Ureter (tissue), 1 donor: ENCODE measurements at regions not wholly inside any gene's neighbourhood (a gene's known extent, or its start where the extent isn't known, plus 50 kb on each side); places are given as distances from the start of the nearest gene placed in this dataset.

ENCODE experiments used
- DNase-seq: peaks from one replicate; pipeline ENCODE4 v3.0.0-alpha.2; 2020; ENCODE audit warnings: low spot score
- donor health status: DM: yes; HTN: yes; CAD: no.

DNA sequence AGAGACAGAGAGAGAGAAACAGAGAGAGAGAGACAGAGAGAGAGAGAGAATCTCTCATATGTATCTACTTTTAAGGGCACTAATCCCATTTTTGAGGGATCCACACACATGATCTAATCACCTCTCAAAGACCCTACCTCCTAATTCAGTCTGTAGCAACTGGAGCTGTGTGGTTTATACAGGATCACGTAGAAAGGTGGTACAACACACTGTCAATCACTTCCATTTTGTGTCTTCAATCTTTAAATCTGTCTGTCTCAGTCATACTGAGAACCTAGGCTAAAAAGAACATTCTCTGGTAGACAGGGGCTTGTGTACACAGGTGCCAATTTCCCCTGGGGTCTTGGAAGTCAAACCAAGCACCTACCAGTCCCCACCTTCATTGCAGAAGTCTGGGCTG is 229.9 kb downstream of the TGFB2 start:
- DNase-seq: no peak

DNA sequence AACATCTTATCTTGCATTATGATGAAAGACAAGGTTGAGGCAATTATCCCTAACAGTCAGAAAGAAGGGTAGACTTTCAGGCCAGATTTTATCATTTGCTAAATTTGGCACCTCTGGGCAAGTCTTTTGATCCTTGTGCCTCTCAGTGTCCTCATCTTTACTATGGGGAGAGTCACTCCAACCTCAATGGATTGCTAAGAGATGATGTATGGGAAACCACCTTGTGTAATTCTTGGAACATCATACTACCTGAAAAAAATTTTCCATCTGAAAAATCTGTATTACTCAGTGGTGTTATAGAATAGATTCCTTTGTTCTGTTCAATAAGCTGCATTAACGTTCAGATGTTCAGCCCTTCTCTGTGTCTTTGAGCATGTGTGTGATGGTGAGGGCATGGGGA is 230.7 kb downstream of the TGFB2 start:
- DNase-seq: no peak

DNA sequence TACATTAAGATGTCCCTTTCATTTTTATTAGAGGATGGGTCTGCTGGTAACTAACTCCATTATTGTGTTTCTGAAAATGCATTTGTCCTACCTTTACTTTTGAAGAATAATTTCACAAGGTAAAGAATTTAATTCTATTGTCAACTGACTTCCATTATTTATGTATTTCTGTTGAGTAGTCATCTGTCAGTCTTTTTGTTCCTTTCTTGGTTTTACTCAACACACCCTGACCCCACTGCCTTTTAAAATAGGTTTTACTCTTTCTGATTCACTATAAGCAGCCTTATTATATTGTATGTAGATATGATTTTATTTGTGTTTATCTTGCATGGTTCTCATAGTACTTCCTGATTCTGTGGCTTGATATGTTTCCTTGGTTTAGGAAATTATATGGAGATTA is 237.5 kb downstream of the TGFB2 start:
- DNase-seq: no peak

DNA sequence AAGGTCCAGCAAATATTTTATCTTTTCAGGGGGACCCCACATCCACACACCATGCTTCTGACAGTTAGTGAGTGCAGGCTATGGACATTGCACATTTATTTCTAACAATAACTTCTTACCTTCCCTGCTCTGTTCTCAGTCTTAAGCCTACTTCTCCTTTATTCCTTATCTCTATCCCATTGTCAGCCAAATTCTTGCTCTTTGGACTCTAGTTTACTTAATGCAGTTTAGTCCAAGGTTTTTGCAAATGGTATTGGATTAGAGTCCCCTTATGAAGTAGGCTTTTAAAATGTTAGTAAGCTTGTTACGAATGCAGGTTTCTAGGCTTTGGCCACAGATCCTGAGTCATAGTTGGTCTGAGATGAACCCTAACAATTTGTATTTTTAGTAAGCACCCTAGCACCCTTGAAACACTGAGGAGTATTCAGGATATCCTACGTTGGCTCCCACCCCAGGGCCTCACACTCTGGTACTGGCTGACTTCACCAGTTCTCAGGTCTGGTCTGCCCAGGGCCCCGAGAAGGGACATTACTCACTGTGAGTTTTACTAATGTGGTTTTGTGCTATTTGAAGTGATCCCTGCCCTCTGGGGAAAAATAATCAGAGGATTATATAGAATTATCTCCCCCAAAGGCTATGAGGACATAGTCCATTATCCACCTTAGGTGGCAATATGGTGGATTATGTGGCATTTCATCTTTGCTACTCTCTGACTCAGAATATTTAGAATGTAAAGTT is 239.5 kb downstream of the TGFB2 start:
- no peak for DNase-seq

DNA sequence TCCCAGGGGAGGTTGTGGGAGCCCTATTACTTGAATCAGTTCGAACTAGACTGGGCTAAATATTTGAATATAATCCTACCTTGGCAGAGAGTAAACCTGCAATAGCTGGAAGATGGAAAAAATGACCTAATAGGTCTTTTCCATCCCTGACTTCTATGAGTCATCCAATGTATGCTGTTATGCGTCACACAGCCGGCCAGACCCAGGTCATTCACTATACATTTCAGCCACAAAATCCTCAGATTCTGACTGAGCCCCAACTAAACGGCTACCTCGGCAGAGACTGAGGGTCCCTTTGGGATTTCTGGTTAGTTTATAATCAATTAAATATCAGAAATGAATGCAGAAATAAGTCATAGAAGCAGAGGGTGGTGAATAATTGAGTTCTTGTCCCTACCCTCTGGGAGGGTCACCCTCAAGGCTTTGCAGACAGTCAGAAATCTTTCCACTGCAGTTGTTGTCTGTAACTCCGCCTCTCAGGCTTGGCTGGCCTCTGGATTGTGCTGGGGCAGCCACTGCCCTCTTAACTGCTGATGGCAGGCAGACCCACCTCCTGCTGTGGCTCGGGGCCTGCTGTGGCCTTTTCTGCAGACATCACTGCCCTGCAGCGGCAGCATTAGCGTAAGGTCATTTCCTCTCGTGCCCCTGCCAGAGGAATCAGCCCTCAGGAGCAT is 240.5 kb downstream of the TGFB2 start:
- no peak for DNase-seq

DNA sequence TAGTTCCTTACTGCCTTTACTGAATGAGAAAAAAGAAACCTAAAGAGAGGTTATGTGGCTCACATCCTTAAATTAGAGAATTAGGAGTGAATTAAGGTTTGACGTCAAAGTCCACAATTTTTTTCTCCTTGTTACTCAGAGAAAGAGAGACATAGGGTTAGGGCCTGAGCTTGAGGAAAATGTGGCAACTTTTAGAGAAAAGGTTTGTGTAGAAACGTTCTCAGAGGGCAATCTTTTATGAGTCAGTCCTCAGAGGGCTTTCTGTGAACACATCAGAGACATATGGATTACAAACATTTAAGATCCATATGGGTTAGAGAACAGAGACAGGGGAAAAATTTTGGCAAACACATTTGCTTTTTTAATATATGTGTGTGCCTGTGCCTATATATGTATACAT is 242.8 kb downstream of the TGFB2 start:
- DNase-seq: no peak

DNA sequence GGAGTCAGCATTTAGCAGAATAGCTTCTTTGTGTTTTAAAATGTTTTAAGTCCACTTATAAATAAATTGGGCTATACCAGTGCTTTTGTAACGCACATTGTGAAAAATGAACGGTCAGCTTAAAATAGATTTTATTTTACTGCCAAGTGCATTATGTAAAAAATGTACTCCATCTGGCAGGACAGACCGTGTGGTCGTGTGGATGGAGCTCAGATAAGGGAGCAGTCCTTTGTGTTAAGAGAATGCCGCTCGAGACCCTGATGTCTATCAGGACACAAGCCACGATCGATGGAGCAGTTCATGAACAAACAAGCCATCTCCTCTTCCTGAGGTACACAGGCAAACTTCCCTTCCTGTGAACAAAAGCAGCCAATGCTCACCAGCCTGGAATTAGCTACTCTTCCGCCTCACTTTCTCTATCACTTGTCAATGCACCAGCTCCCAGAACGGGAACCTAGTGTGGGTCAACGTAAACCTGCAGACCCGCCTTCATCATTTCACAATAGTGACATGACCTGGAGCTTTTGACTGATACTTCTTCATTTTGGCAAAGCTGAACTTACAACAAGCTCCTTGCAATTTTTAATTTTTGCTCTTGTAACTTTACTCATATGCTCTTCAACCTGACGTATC is 243.5 kb downstream of the TGFB2 start:
- DNase-seq: no peak

DNA sequence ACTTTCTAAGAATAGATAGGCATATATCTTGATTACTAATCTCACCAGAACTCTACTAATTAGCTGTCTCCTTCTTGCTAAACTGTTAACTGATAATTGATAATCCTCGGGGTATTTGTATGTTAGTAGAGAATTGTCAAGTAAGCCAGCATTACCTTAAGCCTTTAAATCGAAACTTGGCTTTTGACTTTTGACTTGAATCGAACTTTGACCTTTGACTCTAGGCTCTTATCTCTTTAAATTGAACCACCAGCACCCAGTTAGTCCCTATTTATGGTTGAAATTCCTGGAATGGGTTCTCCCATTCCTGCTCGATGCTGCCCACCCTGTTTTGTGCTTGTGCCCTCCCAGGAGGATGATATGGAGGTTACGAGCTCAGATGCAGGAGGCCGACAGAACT is 244.4 kb downstream of the TGFB2 start:
- DNase-seq: no peak

DNA sequence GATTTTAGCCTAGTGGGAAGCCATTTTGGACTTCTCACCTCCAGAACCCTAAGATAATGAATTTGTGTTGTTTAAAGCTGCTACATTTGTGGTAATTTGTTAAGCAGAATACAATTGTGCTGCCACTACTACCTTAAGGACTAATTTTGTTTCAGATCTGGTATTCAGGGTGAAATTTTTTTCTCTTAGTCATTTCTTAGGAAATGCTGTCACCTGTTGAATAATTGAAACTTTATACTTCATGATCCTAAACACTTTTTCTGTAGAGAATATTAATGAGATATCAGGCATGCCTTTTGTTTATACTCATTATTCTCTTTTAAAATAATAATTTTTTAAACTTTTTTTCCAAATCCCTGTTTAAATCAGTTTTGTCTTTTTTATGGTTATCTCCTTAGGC is 246.8 kb downstream of the TGFB2 start:
- DNase-seq: no peak

DNA sequence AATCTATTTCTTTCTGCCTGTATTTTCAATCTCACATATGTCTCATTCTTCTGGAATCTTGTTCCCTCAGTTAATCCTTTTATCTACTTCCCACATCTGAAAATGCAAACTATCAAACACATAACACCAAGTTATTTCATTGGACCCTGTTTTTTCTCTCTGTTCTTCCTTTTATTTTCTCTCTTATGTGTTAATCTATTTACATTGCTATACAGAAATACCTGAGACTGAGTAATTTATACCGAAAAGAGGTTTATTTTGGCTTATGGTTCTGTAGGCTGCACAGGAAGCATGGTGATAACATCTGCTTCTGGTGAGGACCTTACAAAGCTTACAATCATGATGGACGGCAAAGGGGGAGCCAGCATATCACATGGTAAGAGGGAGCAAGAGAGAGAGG is 247.6 kb downstream of the TGFB2 start:
- DNase-seq: no peak

DNA sequence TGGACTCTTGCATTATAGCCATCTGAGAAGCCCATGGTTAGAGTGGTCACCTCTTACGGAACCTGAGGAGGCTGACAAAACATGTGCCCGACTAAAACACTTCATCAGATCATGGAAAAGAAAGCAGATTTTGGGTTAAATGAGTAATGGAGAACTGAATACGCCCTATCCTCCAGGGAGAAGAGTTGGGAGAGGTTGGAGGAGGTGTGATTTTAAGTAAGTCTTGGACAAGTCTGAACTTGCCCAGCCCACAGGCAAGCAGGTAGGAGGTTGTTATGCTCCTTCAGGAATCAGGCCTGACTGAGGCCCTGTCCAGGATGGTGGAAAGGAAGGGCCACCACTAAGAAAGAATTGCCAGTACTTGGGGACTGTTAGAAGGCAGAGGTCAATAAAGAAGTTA is 255.8 kb downstream of the TGFB2 start:
- DNase-seq: no peak

DNA sequence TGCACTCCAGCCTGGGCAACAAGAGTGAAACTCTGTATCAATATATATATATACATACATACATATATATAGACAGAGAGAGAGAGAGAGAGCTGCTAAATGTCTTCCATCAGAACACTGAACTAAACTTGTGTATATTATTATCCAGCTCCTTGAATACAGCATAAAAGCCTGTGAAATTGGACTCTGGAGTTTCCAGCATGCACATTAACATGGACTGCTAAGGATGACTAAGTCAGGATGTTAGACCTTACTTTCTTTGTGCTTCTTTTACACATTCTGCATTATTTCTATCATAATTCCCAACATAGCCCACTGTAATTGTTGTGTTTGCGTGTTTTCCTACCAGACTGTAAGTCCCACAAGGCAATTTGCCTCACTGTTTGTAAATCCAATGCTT is 259.1 kb downstream of the TGFB2 start:
- no peak for DNase-seq

DNA sequence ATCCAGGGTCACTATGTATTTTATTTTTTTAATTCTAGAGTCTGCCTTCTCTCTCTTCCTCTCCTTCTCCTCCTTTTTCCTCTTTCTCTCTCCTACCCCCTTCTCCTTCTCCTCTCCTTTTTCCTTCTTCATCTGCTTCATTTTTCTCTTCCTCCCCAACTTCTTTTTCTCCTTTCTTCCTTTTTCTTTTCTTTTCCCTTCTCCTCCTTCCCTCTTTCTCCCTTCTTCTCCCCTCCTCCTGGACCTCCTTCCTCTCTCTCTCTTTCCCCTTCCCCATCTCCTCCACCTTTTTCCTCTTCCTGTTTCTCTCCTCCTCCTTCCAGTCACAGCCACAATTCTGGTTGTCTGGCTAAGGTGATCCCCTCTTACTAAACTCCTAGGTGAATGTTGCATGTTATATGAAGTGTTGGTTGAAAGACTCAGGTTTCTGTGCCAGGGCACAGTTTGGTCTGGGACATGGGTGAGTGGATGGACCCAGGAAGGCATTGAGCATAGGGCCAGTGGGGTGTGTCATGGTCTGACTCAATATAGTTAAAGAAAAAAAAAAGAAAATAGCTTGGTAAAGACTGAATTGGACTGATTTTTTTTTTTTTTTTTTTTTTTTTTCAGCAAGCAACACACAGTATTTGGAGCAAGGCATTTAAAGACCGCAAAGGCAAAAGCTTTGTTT is 266.9 kb downstream of the TGFB2 start:
- no peak for DNase-seq

DNA sequence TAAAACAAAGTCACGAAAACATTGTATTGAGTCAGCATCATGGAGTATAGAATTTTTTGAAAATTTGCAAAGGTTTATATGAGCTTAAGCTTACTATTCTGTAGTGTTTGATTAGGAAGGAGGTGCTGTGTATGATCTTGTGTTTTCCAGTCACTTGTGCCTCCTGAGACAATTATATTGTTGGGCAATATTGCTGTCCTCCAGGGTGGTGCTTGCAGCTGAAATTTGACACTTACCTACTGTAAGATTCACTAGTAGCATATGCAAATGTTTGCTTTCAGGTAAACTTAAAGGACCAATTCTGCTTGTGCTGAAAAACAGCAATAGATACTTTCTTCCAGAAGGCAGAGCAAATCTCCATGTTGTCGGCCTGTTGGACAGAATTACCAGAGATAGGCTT is 268.0 kb downstream of the TGFB2 start:
- no peak for DNase-seq

DNA sequence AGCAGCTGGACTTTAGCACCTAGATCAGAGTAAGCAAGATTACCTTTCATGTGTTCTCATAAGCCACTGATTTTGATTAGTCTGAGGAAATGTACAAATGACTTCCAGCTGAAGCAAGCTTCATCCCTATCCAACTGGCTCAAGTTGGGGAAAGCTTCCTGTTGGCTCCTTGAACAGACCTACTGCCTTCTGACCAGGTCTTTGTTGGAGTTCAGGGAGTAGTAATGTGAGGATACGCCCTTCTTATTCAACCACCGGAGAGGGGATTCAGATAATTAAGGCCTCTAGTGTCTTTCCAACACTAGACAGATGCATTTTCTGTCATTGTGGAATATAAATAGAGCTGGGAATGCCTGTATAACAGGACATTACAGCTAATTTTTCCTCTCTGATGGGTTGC is 268.9 kb downstream of the TGFB2 start:
- DNase-seq: no peak

DNA sequence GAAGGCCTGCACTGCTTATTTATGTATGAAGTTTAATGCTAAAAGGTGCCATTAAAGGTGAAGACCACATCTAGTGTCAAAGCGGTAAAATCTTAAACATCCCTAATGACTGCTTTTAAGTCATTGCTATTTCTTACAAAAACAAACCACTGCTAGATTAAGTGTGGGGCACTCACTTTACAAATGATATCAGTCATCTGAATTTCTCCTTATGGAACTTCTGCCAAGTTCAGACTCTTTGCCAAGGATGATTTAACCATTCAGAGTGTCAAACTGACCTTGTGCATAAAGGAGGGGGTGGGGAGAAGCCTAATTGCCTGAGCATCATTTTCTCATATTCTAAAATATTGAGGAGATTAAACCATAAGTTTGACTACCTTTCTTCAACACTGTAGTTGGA is 271.5 kb downstream of the TGFB2 start:
- DNase-seq: no peak

DNA sequence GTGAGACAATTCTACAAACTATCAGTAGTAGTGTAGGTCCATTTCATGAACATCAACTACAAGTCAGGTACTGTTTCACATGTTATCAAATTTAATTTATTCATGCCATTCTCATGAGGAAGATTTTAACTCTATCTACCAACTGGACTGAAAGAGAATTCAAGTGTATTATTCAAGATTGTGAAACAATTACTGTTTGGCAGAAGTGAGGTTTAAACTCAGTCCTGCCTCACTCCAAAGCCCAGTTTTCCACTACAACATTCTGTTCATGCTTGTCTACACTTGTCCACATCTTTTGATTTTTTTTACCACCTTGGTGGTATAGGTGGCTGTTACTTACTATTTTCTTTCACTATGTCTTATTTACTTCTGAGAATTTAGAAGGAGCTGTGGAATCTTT is 272.9 kb downstream of the TGFB2 start:
- no peak for DNase-seq

DNA sequence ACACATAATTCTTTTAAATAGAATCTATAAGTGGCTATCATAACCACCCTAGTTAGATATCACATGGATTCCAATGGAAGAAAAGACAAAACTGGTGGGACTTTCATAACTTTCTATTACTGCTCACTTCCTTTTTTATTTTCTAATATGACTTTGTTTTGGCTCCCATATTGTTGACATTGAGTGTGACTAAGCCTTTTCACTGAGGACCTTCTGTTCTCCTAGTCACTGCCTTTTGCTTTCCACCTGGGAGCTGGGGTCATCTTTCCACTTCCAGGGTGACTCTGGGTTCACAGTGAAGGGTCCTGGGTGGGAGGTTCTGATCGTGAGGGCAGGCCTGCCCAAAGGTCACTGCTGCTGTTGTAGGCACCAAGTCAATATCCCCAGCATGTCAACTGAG is 275.8 kb downstream of the TGFB2 start:
- DNase-seq: no peak

DNA sequence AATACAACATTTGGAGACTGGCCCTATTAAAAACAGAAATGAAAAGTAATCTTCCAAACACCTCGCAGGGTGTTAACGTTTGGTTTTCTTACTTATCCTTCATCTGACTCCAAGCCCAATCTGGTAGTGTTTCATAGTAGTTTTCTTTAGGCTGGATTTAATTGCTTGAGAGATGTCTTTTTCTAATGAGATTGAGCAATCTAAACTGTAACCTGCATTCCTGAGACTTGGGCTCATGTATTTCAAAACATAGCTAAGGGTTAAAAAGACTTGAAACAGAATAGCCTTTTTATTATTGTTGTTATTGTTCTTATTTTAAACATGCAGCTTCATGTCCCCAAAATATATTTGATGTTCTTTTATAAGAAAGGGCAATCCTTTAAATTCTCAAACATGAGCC is 278.9 kb downstream of the TGFB2 start:
- no peak for DNase-seq

DNA sequence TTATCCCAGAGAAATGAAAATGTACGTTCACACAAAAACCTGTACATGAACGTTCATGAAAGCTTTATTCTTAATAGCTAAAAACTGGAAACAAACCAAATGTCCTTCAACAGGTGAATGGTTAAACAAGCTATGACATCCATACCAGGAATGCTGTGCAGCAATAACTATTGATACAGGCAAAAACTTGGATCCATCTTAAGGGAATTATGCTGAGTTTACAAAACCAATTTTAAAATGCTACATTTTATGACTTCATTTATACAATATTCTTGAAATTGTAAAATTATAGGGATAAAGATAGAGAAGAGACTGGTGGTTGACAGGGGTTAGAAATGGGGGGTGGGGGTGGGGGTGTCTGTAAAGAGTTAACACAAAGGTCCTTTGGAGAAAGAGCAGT is 280.3 kb downstream of the TGFB2 start:
- no peak for DNase-seq

DNA sequence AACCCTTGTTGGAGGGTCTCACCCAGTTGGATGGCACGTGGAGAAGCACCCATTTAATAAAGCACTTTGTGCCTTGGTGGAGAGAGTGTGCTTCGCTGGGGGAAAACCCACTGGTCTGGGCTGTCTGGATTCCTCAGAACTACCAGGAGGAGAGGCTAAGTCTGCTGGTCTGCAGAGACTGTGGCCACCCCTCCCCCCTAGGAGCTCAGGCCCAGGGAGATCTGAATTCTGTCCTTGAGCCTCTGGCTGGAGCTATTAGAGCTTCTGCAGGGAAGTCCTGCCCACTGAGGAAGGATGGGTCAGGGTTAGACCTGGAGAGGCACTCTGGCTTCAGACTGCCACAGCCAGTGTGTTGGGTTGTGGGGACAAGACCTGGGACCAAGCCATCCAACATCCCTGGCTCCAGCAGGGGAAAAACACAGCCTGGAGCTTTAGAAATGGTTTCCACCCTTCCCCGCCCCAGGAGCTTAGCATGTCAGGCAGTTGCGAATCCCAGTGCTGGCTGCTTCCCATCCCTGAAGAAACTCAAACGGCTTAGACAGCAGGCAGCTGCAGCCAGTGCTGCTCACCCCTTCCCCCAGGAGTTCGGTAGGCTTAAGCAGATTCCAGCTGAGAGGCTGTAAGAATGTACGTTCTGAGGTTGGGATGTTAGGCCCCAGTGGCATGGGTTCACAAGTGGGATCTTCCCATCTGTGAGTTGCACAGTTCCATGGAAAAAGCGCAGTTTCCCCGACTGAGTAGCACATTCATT is 288.3 kb downstream of the TGFB2 start:
- no peak for DNase-seq

DNA sequence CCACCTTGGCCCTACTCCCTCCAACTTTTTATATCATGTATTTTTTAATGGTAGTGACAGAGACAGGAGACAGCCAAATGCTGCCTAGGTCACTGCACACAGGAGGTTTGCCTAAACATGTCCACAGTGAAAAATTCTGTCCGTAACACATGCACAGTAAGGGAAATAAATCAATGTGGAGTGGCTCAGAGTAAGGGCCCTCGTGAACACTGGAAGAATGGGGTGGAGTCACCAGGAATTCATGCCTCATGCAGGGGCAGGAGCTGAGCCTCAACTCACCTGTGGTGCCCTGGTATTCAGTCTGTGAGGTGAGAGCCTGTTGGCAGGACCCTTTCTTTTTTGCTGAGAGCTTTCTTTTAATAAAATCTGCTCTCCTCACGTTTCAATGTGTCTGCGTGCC is 289.1 kb downstream of the TGFB2 start:
- DNase-seq: no peak
